ENCODE measurements at regions not wholly inside any gene's neighbourhood (a gene's known extent, or its start where the extent isn't known, plus 50 kb on each side); places are given as distances from the start of the nearest gene placed in this dataset.
"Not testable (repeated sequence)": the region's sequence is repeated elsewhere in the genome, so short reads cannot be mapped to it uniquely, and the experiment has no call there.

GRCh38 chr3:69683082-69683806 lies 56.0 kb upstream of the MITF start:
- H2AFZ ChIP-seq (ENCODE audit: low read depth, low read length) = no peak overlapping the region
- no peaks in the 10 kb centered on the region for H3K36me3 ChIP-seq (ENCODE audit: control insufficient read depth in 2 of 2, extremely low read depth in 1 of 2, insufficient read depth in 2 of 2, low read length in 2 of 2)
- ChIA-PET POLR2A (no interaction called here), CTCF (interaction anchor here (1.1 to 2.0 kb wide), 3 partner anchors 8 to 203 kb away, joined by 3 to 8 read pairs (median 4); no protein-coding TSS in a partner anchor)
- H3K9me3 ChIP-seq (replicated peaks; ENCODE audit: control insufficient read depth, insufficient read depth, low read length) = no peaks in the 10 kb centered on the region
- no peaks in the 10 kb centered on the region for H4K20me1 ChIP-seq (replicated peaks; ENCODE audit: control insufficient read depth, extremely low read depth, insufficient read depth, low read length)
- no peak overlapping the region for H3K4me2 ChIP-seq (ENCODE audit: insufficient read depth, low read length)
- dilution Hi-C loops (cut with MboI; ENCODE audit: extremely low pct_ligation_motif_present, low sequenced_read_pairs) = no loop called here
- intact Hi-C loops (cut with micrococcal nuclease) = no loop called here
- no peak overlapping the region for H3K9ac ChIP-seq (replicated peaks; ENCODE audit: extremely low read depth, insufficient read depth, low read length)
- peaks cover 4 to 10% of the 10 kb centered on the region in 2 experiments for H3K27me3 ChIP-seq (ENCODE audit: control insufficient read depth in 2 of 2, insufficient read depth in 2 of 2, low read length in 2 of 2)
- H3K79me2 ChIP-seq (ENCODE audit: control insufficient read depth, insufficient read depth, low read length) = no peaks in the 10 kb centered on the region
- no peaks in the 10 kb centered on the region for H3K4me1 ChIP-seq (ENCODE audit: control insufficient read depth, extremely low read depth, insufficient read depth, low read length)
- FAIRE-seq (no peak), DNase-seq (ENCODE audit: low read depth, low spot score) (no peak)
- TF ChIP-seq POLR2AphosphoS5 (IDR thresholded peaks at IDR 0.05; ENCODE audit: insufficient read depth, low read depth, low read length) (no peak), MYC (IDR thresholded peaks at IDR 0.05; ENCODE audit: low read depth, low read length) (no peak), JUN (IDR thresholded peaks at IDR 0.05; ENCODE audit: borderline replicate concordance, insufficient read depth, insufficient read length, low read depth) (no peak)
- no TSS peak for BruUV-seq (replicated peaks)
- H3K4me3 ChIP-seq (replicated peaks in 1 of 3; ENCODE audit: insufficient read depth in 1 of 3, low read depth in 1 of 3, low read length in 3 of 3) = no peak overlapping the region
- no peaks in the 10 kb centered on the region for H3K9me1 ChIP-seq (replicated peaks; ENCODE audit: control insufficient read depth, extremely low read depth, insufficient read depth, low read length)
- no peak overlapping the region for H3K27ac ChIP-seq (ENCODE audit: insufficient read depth, low read depth, low read length)

DNA sequence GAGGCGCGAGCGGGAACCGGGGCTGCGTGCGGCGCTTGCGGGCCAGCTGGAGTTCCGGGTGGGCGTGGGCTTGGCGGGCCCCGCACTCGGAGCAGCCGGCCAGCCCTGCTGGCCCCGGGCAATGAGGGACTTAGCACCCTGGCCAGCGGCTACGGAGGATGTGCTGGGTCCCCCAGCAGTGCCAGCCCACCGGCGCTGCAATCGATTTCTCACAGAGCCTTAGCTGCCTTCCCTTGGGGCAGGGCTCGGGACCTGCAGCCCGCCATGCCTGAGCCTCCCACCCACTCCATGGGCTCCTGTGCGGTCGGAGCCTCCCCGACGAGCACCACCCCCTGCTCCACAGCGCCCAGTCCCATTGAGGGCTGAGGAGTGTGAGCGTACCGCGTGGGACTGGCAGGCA lies 61.8 kb upstream of the MITF start:
- intact Hi-C loops (cut with micrococcal nuclease); CTCF ChIA-PET; H3K27me3 ChIP-seq (ENCODE audit: control insufficient read depth in 2 of 2, insufficient read depth in 2 of 2, low read length in 2 of 2); H3K79me2 ChIP-seq (ENCODE audit: control insufficient read depth, insufficient read depth, low read length); H4K20me1 ChIP-seq (replicated peaks; ENCODE audit: control insufficient read depth, extremely low read depth, insufficient read depth, low read length); H3K27ac ChIP-seq (ENCODE audit: insufficient read depth, low read depth, low read length); DNase-seq (ENCODE audit: low read depth, low spot score); H3K4me2 ChIP-seq (ENCODE audit: insufficient read depth, low read length); H2AFZ ChIP-seq (ENCODE audit: low read depth, low read length); H3K36me3 ChIP-seq (ENCODE audit: control insufficient read depth in 2 of 2, extremely low read depth in 1 of 2, insufficient read depth in 2 of 2, low read length in 2 of 2); H3K4me1 ChIP-seq (ENCODE audit: control insufficient read depth, extremely low read depth, insufficient read depth, low read length); H3K9ac ChIP-seq (replicated peaks; ENCODE audit: extremely low read depth, insufficient read depth, low read length); H3K9me1 ChIP-seq (replicated peaks; ENCODE audit: control insufficient read depth, extremely low read depth, insufficient read depth, low read length); BruUV-seq (replicated peaks); dilution Hi-C loops (cut with MboI; ENCODE audit: extremely low pct_ligation_motif_present, low sequenced_read_pairs); FAIRE-seq; POLR2A ChIA-PET; H3K4me3 ChIP-seq (replicated peaks in 1 of 3; ENCODE audit: insufficient read depth in 1 of 3, low read depth in 1 of 3, low read length in 3 of 3); H3K9me3 ChIP-seq (replicated peaks; ENCODE audit: control insufficient read depth, insufficient read depth, low read length): not testable (repeated sequence)

Data from endothelial cell of umbilical vein (primary cell).